HG02852 (cell line): ENCODE measurements at regions not wholly inside any gene's neighbourhood (a gene's known extent, or its start where the extent isn't known, plus 50 kb on each side); places are given as distances from the start of the nearest gene placed in this dataset.

Source experiments
- ATAC-seq: cut with Tn5 transposase; IDR thresholded peaks from one replicate; pipeline ENCODE4 v1.9.1; 2021; ENCODE audit warnings: mild to moderate bottlenecking, moderate library complexity; ENCODE audit not compliant: unreplicated experiment

DNA sequence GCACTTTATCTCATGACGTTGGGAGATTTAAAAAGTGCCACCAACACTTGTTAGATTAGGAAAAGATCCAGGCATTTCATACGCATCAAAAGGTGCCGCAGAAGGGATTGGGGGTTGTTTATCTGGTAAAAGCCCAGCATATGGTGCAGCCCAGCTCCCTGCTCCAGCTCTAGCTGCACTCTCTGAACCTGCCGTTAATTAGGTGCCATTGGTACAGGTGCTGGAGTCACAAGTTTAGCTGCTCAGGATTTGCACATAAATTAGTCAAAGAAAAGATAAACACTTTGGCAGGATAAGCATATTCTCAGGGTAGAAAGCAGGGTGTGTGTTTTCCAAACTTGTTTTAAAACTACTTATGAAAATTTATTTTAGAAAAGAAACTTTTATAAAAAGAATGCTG is 932.6 kb upstream of the TMEM132C start:
- ATAC-seq: no peak

DNA sequence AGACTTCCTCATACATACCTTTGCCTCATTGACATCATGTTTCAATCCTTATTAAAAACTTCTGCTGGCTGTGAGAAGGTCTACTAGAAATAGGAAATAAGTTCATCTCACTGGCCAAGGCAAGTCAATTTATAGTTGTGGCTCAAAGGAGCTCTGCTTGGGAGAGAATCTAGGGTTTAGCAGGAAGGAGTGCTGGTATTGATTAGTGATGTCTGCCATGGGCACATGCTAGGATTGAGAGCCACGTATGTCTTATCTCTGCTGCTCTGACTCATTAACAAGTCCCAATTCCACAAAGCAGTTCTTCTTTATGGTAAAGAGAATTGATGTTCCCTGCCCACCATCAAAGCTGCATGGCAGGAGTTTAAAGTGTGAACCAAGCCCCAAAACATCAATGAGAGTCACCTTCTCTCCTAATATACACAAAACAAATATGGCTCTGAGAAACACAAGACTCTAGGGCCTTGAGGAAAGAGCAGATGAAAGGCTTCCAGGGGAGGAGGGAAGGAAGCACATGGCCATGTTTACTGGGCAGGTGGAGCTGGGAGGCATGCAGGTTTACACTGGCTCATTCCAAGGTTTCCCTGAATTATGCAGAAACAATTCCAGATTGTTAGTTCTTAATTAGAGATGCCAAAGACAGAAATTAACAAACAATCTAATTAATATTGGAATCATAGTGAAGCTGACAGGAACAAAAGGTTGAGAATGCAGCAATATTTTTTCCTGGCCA is 931.9 kb upstream of the TMEM132C start:
- ATAC-seq: no peak

DNA sequence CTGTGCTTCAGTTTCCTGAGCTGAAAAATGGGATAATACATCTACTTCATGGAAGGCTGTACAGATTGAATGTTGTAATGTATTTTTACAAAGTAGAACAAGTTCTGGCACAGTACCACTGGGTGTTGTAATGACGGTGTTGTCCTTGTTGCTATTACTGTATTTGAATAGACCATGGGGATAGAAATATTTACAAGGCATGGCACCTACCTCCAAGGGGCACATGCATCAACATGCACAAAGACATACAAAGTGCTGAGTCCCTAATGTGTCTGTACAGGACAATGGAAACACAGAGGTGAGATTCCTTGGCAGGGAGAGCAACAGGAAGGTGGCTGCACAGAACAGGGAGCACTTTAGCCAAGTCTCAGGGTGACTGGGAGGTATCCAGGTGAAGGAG is 930.6 kb upstream of the TMEM132C start:
- no peak for ATAC-seq

DNA sequence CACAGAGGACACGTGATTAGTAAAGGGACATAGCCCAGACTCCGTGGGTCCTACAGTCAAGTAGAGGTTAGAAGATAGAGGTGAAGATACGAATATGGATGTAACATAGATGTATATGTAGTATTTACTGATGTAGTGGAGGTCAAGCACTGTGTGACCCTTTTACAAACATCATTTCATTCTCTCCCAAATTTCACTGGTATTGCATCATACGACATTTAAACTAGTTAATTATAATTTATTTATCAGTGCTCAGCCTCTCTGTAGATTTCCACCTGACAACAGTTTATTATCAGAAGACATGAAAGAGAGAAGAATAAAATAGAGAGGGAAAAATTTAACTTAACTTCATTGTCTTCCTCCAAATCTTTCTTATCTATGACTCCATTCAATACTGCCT is 927.9 kb upstream of the TMEM132C start:
- no peak for ATAC-seq

DNA sequence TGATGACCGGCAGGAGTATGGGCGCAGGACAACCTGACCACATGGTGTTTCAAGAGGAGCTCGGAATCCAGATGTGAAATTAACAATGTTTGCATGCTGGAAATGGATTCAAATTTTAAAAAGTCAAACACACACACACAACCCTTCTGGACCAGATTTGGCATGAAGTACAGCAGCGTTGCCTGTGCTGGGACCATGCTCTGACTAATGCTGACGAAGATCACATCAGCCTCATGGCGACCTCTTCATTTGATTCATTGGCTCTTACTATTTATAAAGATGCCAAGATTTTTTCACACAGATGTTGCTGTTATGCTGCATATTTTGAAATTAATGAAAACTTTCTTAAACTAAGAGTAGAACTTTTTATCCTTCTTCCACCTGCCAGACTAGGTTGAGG is 926.6 kb upstream of the TMEM132C start:
- no peak for ATAC-seq

DNA sequence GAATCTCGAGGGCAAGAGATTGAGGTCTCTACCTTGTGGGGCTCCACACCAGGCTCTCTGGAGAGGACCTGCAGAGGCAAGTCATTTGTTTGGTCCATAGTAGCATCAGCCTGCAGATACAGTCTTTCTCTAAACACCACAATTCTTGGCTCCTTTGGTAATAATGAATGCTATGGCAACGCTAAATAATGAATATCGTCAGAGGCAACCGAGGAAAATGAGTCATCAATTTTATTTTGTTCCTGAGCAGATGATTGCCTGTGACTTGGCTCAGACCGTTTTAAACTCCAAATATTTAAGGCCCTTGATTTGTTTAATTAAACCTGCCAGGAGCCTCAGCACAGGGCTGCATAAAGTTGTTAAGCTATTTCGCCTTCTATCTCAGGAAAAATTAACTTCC is 924.1 kb upstream of the TMEM132C start:
- no peak for ATAC-seq

DNA sequence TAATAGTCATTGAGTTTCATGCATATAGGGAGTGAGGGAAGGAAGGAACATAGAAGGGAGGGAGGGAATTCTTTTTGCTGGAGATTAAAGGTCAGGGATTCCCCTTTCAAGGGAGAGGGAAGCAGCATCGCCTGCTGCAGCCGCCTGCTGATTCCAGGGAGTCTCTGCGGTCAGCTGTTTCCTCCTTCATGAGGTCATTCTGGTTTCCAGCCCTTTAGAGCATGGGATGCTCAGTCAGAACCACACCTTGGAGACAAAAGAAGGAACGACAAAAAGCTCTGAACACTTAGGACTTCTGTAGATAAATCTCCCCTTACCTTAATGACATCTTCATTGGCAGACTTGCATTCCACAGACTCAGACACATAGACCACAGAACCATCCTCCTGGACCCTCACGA is 923.0 kb upstream of the TMEM132C start:
- no peak for ATAC-seq

DNA sequence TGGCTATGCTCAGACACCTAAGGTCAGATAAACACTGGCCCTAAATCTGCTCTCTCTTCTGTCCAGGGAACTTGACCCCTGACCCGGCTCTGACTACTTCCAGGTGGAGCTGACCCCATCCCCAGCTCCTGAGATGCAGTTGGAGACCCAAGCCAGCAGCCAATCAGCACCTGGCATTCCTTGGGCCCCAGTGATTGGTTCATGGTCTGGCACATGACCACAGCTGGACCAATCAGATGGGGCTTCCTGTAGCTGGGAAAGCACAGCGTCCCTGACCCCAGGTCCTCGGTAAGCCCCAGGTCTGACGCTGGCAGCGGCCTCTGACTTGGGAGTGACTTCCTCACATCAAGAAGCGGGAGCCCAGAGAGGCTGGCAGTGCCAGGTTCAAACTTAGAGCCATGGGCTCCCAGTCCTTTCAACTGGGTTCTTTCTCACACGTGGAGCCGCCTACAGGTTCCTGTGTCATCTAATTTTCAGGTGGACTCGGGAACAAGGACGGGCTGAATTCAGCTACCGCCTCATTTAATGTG is 915.4 kb upstream of the TMEM132C start:
- no peak for ATAC-seq

DNA sequence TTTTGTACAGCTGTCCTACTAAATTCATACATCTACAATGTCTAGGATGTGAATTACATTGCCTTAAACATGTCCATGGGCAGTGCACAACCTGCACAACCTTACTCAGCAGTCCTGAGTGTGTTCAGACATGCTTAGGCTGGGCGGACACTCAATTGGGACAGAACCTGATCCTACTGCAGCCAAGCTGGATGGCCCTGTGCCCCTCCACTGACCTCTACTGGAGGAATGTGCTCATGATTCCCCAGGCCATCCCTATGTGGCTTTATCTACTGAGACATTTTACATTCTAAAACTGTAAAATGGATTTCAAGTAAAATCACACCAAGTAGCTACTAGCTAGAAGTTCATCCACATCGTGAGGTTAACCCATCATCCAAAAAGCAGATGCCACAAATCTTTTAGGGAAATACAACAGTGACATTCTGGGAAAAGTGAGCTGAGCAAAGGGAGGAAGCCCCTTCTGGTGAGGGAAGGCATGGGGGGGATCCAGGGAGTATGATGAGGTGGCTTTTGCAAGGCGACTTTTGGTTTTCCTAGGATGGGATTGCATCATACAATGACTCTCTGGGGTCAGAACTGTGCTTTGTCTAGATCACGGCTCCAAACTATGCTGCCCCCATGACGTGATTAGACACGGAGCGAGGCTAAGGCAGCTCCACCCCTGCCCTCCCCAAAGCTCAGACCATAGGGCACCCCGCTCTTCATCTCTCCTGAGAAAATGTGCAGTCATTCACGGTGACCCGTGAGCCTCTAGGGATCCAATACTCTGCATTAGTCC is 911.7 kb upstream of the TMEM132C start:
- ATAC-seq: no peak

DNA sequence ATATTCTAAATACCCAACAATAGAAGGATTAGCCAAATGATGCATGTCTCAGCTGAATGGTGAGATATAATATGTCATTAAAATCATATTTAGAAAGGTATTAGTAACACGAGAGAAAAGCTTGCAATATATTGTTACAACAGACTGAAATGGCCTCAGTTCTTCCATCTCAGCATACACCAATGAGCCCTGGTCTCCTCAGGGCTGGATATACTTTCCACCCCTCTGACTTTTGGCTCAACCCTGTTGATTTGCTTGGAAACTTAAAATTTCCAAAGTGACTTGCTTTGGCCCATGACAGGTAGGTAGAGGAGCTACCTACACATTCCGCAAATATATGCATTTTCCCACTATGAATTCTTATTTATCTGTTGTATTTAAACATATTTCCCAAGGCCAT is 908.1 kb upstream of the TMEM132C start:
- ATAC-seq: no peak

DNA sequence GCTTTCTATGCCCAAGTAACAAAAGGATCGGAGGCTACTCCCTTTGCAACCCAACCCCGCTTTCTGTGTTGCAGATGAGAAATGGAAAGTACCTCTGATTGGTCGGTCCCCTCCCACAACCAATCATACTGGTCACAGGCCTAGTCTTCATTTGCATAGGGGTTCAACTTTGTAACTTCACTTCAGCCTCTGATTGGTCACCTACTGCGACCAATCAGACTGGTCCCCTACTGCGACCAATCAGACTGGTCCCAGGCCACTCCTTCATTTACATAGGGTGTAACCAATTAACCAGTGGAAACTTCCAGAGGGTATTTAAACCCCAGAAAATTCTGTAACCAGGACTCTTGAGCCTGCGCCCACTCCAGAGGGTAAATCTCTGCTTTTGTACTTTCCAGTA is 906.4 kb upstream of the TMEM132C start:
- ATAC-seq: no peak

DNA sequence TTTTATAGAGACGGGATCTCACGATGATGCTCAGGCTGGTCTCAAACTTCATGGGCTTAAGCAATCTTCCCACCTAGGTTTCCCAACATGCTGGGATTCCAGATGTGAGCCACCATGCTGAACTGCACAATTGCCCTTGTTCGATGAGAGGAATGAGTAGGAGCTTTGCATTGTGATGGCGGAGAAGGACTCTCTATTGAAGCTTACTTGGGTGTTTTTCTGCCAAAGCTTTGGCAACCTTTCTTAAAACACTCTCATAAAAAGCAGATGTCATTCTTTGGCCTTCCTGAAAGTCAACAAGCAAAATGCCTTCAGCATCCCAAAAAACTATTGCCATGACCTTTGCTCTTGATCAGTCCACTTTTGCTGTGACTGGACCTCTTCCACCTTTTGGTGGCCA is 904.8 kb upstream of the TMEM132C start:
- ATAC-seq: no peak

DNA sequence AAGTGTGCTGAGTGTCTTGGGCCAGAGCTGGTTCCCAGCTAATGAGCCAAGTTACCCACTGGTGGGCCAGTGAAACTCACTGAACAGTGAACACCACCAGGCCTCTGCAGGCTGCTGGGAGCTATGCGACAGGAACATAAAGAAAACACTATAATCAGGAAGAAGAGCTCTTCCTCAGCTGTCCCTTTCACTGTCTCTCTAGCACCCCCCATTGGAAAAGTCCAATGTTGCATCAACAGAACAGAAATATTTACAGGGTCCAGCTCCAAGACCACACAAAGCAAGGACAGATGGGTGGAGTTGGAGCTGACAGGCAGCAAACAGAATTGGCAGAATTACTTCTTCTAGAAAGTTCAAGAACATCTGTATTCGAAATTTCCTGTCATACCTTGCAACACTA is 903.6 kb upstream of the TMEM132C start:
- no peak for ATAC-seq

DNA sequence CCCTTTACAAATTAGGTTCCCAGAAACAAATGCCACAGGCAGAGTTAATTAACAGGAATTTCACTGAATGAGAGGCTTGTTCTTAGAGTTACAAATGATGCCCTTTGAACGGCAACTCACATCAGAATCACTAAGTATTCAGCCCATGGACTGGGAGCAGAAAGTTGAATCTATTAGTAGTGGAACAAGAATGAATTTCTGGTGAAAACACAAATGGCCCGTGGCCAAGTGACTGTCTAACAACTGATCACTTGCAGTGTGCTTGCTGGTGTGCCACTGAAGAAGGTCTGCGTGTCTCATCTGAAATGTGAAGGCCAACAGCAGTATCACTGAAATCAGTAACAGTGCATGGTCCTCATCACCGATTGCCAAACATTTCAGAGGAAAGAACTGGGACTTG is 893.4 kb upstream of the TMEM132C start:
- no peak for ATAC-seq

DNA sequence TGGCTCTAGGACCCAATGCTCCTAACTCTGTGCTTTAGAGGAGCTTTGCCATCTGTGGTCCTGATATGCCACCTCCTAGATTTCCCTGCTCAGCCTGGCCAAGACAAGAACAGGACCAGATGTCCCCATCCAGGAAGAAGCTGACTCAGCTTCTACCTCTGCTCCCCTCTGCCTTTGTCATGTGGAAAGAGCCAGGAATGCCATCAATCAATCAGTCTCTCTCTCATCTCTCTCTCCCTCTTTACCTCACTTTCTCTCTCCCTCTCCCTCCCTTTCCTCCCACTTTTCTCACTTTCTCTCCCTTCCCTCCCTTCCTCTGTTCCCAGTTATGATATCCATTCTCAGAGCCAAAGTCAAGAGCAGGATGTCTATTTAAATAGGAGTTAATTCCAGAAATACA is 892.5 kb upstream of the TMEM132C start:
- ATAC-seq: no peak

DNA sequence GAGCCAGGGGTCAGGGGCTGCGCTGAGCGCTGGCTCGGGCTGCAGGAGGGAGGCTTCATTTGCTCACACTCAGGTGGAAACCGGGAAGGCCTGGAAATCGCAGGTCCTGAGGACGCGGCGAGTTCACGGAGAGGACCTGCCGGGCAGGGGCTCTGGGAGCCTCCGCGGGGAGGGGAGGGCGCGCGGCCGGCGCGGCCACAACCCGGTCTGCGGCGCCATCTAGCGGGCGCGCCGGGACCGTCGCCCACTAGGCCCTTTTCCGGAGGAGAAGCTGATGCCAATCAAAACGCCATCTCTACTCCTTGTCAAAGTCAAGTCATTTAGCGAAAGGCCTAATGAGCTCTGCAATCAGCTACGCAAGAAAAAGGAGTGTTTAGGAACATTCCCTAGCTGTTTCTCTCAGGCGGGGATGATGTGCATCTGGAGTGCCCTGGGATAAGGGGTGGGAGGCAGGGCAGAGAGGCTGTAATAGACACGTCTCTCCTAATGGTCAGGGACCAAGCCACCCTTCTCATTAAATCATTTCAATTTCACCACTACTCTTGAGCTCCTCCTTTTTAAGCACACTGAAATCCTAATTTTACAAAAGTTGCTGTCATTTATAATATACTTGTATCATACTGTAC is 885.8 kb upstream of the TMEM132C start:
- peak; percentile 73 for ATAC-seq

DNA sequence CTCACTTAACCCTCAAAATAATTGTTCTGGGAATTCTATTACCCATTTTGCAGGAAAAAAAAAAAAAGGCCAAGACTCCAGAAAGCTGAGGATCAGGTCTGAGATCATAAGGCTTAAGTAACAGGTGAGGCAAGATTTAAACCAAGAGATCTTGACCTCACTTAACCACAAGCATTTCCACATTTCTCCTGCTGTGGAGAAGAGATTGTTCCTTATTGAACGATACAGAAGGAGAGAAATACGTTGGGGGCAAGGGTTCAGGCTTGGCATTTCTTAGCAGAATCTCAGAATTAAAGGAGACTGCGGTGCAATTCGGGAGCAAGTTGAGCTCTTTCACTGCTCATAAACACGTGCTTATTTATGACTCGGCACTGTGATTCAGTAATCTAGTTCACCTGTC is 885.3 kb upstream of the TMEM132C start:
- ATAC-seq: no peak

DNA sequence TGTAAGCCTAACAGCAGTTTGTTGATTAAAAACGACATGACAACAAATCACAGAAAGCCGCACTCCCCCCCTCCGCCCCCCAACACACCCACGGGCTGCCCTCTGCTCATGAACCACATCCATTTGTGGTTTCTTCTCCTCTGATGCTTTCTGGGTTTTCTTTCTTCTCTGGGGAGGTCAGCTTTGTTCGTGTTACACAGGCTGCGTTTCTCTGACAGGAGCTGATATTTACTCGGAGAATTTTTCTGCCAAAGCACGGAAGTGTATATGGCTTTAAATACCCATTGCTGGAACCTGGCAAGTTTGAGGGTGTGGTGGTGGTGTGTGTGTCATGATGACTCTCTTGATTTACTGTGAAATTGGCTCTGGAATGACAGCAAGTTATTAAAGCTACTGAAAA is 883.7 kb upstream of the TMEM132C start:
- ATAC-seq: no peak

DNA sequence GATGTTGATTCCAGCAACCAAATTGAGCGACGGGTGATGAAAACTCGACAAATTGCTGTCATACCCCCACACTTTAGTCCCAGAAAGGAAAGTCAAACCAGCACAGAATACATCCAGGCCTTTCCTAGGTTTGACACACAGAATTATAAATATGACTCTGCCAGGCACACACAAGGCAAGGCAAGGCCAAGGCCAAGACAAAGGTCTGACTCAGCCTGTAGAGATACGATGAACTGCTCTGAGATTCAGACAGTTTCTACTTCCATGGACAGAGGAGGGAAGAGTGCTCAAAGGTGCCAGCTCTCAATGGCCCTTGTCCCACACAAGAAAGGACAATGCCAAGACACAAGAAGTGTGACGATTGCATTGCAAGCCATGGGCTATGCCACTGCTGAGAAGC is 880.2 kb upstream of the TMEM132C start:
- no peak for ATAC-seq

DNA sequence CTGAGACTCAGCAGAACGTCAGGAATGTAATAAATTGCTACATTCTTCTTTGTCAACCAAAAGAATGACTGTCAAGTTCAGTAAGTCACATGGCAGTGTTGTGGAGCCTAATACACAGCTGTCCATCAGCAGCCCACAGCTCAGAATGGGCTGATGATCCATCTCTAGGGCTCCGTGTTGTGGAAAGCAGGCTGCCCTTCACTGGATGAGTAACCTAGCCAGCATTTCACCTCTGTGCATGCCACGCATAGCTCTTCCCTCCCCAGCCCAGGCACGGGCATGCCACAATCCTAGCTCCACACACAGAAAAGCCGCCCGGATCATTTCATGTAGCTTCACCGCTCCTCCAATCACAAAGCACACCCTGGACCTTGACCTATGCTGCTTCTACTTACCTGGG is 878.0 kb upstream of the TMEM132C start:
- no peak for ATAC-seq

DNA sequence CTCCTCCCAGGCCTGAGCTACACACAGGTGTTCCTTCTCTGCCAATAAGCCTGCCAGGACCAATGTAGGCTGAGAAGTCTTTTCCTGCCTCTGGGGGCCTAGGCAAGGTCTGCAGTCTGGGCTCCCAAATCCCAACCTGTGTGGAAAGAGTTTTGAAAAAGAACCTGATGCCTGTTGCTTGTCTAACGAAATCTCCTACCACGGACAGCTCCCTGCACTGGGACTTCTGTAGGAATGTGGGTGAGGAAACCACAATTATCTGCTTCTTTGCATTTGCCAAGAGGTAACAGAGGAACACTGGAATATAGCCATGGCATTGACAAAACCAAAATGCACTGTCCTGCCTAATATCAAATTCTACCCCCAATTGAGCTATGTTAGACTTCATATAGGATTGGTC is 877.0 kb upstream of the TMEM132C start:
- no peak for ATAC-seq

DNA sequence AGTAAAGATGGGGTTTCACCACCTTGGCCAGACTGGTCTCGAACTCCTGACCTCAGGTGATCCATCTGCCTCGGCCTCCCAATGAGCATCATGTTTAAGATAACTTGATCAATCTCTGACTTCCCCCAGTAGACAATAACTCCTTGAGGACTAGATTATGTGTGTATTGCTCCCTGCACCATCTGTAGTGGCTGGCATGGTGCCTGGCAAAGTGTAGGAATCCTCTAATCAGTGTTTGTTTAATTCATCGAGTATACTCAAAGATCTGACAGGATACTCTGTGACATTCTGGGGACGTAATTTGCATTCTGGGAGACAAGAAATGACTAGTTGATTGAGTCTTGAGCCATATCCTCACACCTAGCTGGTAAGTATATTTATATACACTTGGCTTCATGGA is 873.5 kb upstream of the TMEM132C start:
- ATAC-seq: no peak
